ENCODE measurements at regions not wholly inside any gene's neighbourhood (a gene's known extent, or its start where the extent isn't known, plus 50 kb on each side); places are given as distances from the start of the nearest gene placed in this dataset.

- CTCF ChIA-PET = no interaction called here
- H3K4me3 ChIP-seq (ENCODE audit: low read depth, low read length) = no peak overlapping the region
- no peak for DNase-seq (ENCODE audit: low read depth, low spot score)
- POLR2A ChIA-PET = no interaction called here
- TF ChIP-seq CTCF (IDR thresholded peaks at IDR 0.05; ENCODE audit: insufficient read depth, low read length, missing control alignments) = no peak
Measured at GRCh38 chr10:107379601-107380000, 215.1 kb upstream of the SORCS1 start.

GRCh38 chr10:107371801-107372200 is 207.3 kb upstream of the SORCS1 start:
- H3K4me3 ChIP-seq (ENCODE audit: low read depth, low read length) = no peak overlapping the region
- POLR2A ChIA-PET = no interaction called here
- TF ChIP-seq CTCF (IDR thresholded peaks at IDR 0.05; ENCODE audit: insufficient read depth, low read length, missing control alignments) = no peak
- CTCF ChIA-PET = no interaction called here
- DNase-seq (ENCODE audit: low read depth, low spot score) = no peak

GRCh38 chr10:107364872-107365271 is 200.4 kb upstream of the SORCS1 start:
- TF ChIP-seq CTCF (IDR thresholded peaks at IDR 0.05; ENCODE audit: insufficient read depth, low read length, missing control alignments) = no peak
- ChIA-PET POLR2A (no interaction called here), CTCF (no interaction called here)
- no peak overlapping the region for H3K4me3 ChIP-seq (ENCODE audit: low read depth, low read length)
- no peak for DNase-seq (ENCODE audit: low read depth, low spot score)

- H3K4me3 ChIP-seq (ENCODE audit: low read depth, low read length) = no peak overlapping the region
- POLR2A ChIA-PET = no interaction called here
- no peak for TF ChIP-seq CTCF (IDR thresholded peaks at IDR 0.05; ENCODE audit: insufficient read depth, low read length, missing control alignments)
- DNase-seq (ENCODE audit: low read depth, low spot score) = no peak
- CTCF ChIA-PET = no interaction called here
Measured at GRCh38 chr10:107362306-107362705, 197.8 kb upstream of the SORCS1 start.

- CTCF ChIA-PET = no interaction called here
- no peak overlapping the region for H3K4me3 ChIP-seq (ENCODE audit: low read depth, low read length)
- DNase-seq (ENCODE audit: low read depth, low spot score) = no peak
- no peak for TF ChIP-seq CTCF (IDR thresholded peaks at IDR 0.05; ENCODE audit: insufficient read depth, low read length, missing control alignments)
- POLR2A ChIA-PET = no interaction called here
Measured at GRCh38 chr10:107357033-107357432, 192.5 kb upstream of the SORCS1 start.

- ChIA-PET POLR2A (no interaction called here), CTCF (no interaction called here)
- no peak overlapping the region for H3K4me3 ChIP-seq (ENCODE audit: low read depth, low read length)
- no peak for DNase-seq (ENCODE audit: low read depth, low spot score)
- TF ChIP-seq CTCF (IDR thresholded peaks at IDR 0.05; ENCODE audit: insufficient read depth, low read length, missing control alignments) = no peak
Measured at GRCh38 chr10:107356396-107356795, 191.9 kb upstream of the SORCS1 start.

Measured in AG04449 (cell line).